Retinal pigment epithelial cell (primary cell): ENCODE measurements at regions not wholly inside any gene's neighbourhood (a gene's known extent, or its start where the extent isn't known, plus 50 kb on each side); places are given as distances from the start of the nearest gene placed in this dataset.

ENCODE experiments used
- DNase-seq: peaks from one replicate; pipeline ENCODE4 v3.0.0-alpha.2; 2010; ENCODE audit warnings: low read depth
- H3K4me3 ChIP-seq: 2 replicates; pipeline ENCODE4 v1.5.1; 2011; ENCODE audit warnings: mild to moderate bottlenecking, low read length, control low read depth, moderate library complexity
- TF ChIP-seq, protein P1 (sequence below): conservative IDR thresholded peaks from 2 replicates; pipeline ENCODE4 v1.5.1; 2011; ENCODE audit warnings: low read depth, low read length, control low read depth, inconsistent platforms

DNA sequence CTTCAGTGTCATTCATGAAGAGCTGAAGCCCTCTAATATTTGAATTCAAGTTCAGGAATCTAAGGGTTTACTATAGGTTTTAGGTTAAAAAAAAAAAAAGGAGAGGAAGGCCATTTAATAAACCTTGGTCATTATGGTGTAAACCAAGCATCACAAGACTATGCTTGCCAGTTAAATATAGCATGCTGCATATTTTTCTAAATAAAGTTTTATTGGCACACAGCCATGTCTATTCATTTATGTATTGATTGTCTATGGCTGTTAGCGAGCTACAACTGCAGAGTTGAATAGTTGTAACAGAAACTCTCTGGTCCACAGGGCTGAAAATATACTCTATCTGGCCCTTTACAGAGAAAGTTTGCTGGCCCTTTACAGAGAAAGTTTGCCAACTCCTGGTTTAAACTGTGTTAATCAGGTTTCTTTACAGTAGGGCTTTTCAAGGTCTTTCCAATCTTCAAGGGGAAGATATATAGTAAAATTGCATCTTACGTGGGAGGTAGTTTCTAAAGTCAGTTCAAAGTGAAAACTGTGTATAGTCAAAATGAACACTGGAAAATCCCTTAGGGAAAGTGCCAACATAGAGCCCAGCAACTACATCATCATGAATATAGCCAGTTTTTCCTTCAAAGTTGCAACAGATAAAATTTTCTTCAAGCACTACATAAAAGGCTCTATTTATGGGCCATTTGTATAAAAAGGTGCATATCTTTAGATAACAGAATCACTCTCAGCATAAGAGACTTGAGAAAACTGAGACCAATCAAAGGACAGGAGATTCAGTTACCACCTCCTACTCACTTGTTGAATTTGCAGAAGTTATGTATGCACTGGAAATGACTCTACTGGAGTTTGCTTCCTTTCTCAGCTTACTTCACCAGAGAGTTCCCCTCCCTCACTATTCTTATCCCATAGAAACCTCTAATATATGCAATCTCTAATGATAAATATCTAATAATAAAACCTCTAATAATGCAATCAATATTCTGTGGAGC, 49.7 kb upstream of the FRMD4B start:
- no peak overlapping the region for H3K4me3 ChIP-seq
- no peak for DNase-seq
- TF ChIP-seq, protein P1, sequence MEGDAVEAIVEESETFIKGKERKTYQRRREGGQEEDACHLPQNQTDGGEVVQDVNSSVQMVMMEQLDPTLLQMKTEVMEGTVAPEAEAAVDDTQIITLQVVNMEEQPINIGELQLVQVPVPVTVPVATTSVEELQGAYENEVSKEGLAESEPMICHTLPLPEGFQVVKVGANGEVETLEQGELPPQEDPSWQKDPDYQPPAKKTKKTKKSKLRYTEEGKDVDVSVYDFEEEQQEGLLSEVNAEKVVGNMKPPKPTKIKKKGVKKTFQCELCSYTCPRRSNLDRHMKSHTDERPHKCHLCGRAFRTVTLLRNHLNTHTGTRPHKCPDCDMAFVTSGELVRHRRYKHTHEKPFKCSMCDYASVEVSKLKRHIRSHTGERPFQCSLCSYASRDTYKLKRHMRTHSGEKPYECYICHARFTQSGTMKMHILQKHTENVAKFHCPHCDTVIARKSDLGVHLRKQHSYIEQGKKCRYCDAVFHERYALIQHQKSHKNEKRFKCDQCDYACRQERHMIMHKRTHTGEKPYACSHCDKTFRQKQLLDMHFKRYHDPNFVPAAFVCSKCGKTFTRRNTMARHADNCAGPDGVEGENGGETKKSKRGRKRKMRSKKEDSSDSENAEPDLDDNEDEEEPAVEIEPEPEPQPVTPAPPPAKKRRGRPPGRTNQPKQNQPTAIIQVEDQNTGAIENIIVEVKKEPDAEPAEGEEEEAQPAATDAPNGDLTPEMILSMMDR = no peak
